Right lobe of liver (tissue), 6 donors: ENCODE measurements at regions not wholly inside any gene's neighbourhood (a gene's known extent, or its start where the extent isn't known, plus 50 kb on each side); places are given as distances from the start of the nearest gene placed in this dataset.

ENCODE experiments used
- ATAC-seq, 4 donors: fragments of 200-7000 bp; cut with Tn5 transposase; one replicate each; pipeline ENCODE4 v1.9.1; 2020; ENCODE audit warnings: mild to moderate bottlenecking in 4 of 4, moderate library complexity in 4 of 4
- DNase-seq, 3 donors: peaks; one replicate each; pipeline ENCODE4 v3.0.0-alpha.2; 2020
- H3K27ac ChIP-seq, 3 donors: fragments of 200-600 bp; one replicate each; pipeline ENCODE4 v1.8.0; 2022
- H3K27me3 ChIP-seq, 2 donors: fragments of 200-600 bp; one replicate each; pipeline ENCODE4 v1.8.0; 2022
- H3K36me3 ChIP-seq, 4 donors: fragments of 200-600 bp; sonication (generic) in 1 of 4; one replicate each; pipeline versions ENCODE4 v1.5.1 to v1.8.0; 2017 to 2022; ENCODE audit warnings: control low read depth in 1 of 4
- H3K4me1 ChIP-seq, 4 donors: fragments of 200-600 bp; sonication (generic) in 1 of 4; one replicate each; pipeline versions ENCODE4 v1.5.1 to v1.8.0; 2017 to 2022; ENCODE audit warnings: control low read depth in 1 of 4
- H3K4me3 ChIP-seq, 3 donors: fragments of 200-600 bp; one replicate each; pipeline ENCODE4 v1.8.0; 2022
- H3K9me3 ChIP-seq, 4 donors: fragments of 200-600 bp; sonication (generic) in 1 of 4; one replicate each; pipeline versions ENCODE4 v1.5.1 to v1.8.0; 2017 to 2022; ENCODE audit warnings: control low read depth in 1 of 4
- POLR2A ChIP-seq: fragments of 450-650 bp; IDR thresholded peaks from one replicate; pipeline ENCODE4 v1.6.1; 2017; ENCODE audit warnings: antibody characterized with exemption, mild to moderate bottlenecking
- WGBS: methylation state at CpG from one replicate; pipeline ENCODE4 v1.1.6; 2018; ENCODE audit warnings: low coverage, low lambda C conversion rate; ENCODE audit not compliant: insufficient coverage; ENCODE audit errors: missing lambda C conversion rate; 5-methylcytosine and 5-hydroxymethylcytosine counted together
- intact Hi-C, 2 donors: fragments of 100-400 bp; cut with DNase I; formaldehyde crosslinking; loops; one replicate each; pipeline versions ENCODE4 v1.11.2 to v1.14.1; 2022
- TF ChIP-seq, protein P1 (sequence below), 4 donors: fragments of 200-600 bp in 3 of 4; fragments of 450-650 bp in 1 of 4; IDR thresholded peaks; one replicate each; pipeline versions ENCODE4 v1.5.1 to v1.8.0; 2016 to 2022; ENCODE audit warnings: antibody characterized with exemption in 4 of 4, mild to moderate bottlenecking in 2 of 4
- donor health status: DM: no; HTN: yes; CAD: no.
- donor health status: DM: no; HTN: no; CAD: no.
- donor health status: DM: no; HTN: no; CAD: no.
- donor health status: DM: no; HTN: yes; CAD: no.
- donor health status: DM: no; HTN: yes; CAD: no.

- intact Hi-C loops: no loop called here
- Histone ChIP-seq H3K27me3 (no peaks in the 10 kb centered on the region), H3K9me3 (no peaks in the 10 kb centered on the region), H3K4me3 (no peak overlapping the region), H3K36me3 (no peaks in the 10 kb centered on the region), H3K4me1 (no peaks in the 10 kb centered on the region), H3K27ac (no peak overlapping the region)
- ATAC-seq: no peak
- TF ChIP-seq, protein P1, sequence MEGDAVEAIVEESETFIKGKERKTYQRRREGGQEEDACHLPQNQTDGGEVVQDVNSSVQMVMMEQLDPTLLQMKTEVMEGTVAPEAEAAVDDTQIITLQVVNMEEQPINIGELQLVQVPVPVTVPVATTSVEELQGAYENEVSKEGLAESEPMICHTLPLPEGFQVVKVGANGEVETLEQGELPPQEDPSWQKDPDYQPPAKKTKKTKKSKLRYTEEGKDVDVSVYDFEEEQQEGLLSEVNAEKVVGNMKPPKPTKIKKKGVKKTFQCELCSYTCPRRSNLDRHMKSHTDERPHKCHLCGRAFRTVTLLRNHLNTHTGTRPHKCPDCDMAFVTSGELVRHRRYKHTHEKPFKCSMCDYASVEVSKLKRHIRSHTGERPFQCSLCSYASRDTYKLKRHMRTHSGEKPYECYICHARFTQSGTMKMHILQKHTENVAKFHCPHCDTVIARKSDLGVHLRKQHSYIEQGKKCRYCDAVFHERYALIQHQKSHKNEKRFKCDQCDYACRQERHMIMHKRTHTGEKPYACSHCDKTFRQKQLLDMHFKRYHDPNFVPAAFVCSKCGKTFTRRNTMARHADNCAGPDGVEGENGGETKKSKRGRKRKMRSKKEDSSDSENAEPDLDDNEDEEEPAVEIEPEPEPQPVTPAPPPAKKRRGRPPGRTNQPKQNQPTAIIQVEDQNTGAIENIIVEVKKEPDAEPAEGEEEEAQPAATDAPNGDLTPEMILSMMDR (IDR thresholded peaks at IDR 0.05): no peak
- DNase-seq: no peak
Measured at GRCh38 chr21:27122686-27123085, 155.8 kb upstream of the ADAMTS5 start.

DNA sequence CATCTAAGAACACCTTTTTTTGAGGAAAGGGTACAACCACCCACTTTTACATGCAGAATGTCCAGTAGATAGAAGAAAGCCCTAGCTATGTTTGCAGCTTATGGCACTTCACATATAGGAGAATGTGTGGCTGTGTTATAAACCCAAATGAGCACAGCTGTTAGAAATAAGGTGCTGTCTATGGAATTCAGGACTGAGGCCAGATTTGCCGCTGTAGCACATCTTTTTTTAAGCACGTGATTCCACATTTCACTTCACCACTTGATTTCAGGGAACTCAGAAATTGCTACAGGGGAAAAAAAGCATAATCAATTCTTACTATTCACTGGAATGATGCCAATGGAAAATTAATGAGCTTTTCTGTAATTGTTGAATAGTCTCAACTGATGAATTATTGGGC, 147.2 kb upstream of the ADAMTS5 start:
- no peak overlapping the region for H3K4me3 ChIP-seq
- intact Hi-C loops: no loop called here
- H3K27ac ChIP-seq: no peak overlapping the region
- no peaks in the 10 kb centered on the region for H3K36me3 ChIP-seq
- no peaks in the 10 kb centered on the region for H3K27me3 ChIP-seq
- ATAC-seq (no peak), DNase-seq (no peak)
- H3K9me3 ChIP-seq: no peaks in the 10 kb centered on the region
- TF ChIP-seq, protein P1 (IDR thresholded peaks at IDR 0.05): no peak
- no peak for TF ChIP-seq POLR2A
- H3K4me1 ChIP-seq: no peaks in the 10 kb centered on the region
- 65% methylated on average over 2 of the region's 2 CpGs for WGBS

- no peaks in the 10 kb centered on the region for H3K4me1 ChIP-seq
- DNase-seq: no peak
- H3K27me3 ChIP-seq: no peaks in the 10 kb centered on the region
- no peak overlapping the region for H3K27ac ChIP-seq
- H3K4me3 ChIP-seq: no peak overlapping the region
- no peak for ATAC-seq
- no peak for TF ChIP-seq POLR2A
- TF ChIP-seq, protein P1 (IDR thresholded peaks at IDR 0.05): no peak
- no peaks in the 10 kb centered on the region for H3K36me3 ChIP-seq
- no peaks in the 10 kb centered on the region for H3K9me3 ChIP-seq
- intact Hi-C loops: no loop called here
Measured at GRCh38 chr21:27112186-27112585, 145.3 kb upstream of the ADAMTS5 start.

DNA sequence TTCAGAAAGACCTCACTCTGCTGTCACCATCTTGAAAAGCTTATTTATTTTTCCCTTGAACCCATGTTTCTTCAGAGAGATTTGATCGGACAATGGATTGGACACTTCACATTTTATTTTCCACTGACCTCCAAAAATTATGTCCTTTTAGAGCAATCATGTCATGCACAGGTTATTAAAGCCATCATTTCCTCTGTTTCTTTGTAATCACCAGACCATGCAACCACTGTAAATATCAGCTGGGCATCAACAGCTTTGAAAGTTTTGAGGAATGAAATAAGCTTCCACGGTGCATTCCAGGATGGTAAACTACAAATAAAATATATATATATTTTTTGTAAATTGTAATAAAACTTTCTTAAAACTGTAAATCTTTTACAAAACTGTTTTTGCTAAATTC, 144.1 kb upstream of the ADAMTS5 start:
- DNase-seq (no peak), ATAC-seq (no peak)
- no peaks in the 10 kb centered on the region for H3K27me3 ChIP-seq
- H3K36me3 ChIP-seq: no peaks in the 10 kb centered on the region
- H3K4me1 ChIP-seq: no peaks in the 10 kb centered on the region
- H3K27ac ChIP-seq: no peak overlapping the region
- 30% methylated on average over 2 of the region's 2 CpGs for WGBS
- no peak overlapping the region for H3K4me3 ChIP-seq
- H3K9me3 ChIP-seq: no peaks in the 10 kb centered on the region
- intact Hi-C loops: no loop called here
- TF ChIP-seq, protein P1 (IDR thresholded peaks at IDR 0.05): no peak
- TF ChIP-seq POLR2A: no peak

- Histone ChIP-seq H3K27ac (no peak overlapping the region), H3K36me3 (no peaks in the 10 kb centered on the region), H3K4me3 (no peak overlapping the region), H3K9me3 (no peaks in the 10 kb centered on the region), H3K4me1 (no peaks in the 10 kb centered on the region), H3K27me3 (no peaks in the 10 kb centered on the region)
- 27% methylated on average over 2 of the region's 2 CpGs for WGBS
- ATAC-seq: no peak
- no peak for DNase-seq
- TF ChIP-seq POLR2A: no peak
- TF ChIP-seq, protein P1 (IDR thresholded peaks at IDR 0.05): no peak
- intact Hi-C loops: no loop called here
Measured at GRCh38 chr21:27108701-27109100, 141.8 kb upstream of the ADAMTS5 start.
